Renal pelvis (tissue), 1 donor: ENCODE measurements at regions not wholly inside any gene's neighbourhood (a gene's known extent, or its start where the extent isn't known, plus 50 kb on each side); places are given as distances from the start of the nearest gene placed in this dataset.
"Not testable (repeated sequence)": the region's sequence is repeated elsewhere in the genome, so short reads cannot be mapped to it uniquely, and the experiment has no call there.

Source experiments
- DNase-seq: peaks from one replicate; pipeline ENCODE4 v3.0.0-alpha.2; 2013

GRCh38 chr2:57707794-57708193, 338.8 kb upstream of the VRK2 start:
- not testable (repeated sequence) for DNase-seq

- DNase-seq: no peak
Observed at GRCh38 chr2:57711991-57712390, 334.6 kb upstream of the VRK2 start.

GRCh38 chr2:57720728-57721627, 325.6 kb upstream of the VRK2 start:
- DNase-seq: peak; percentile 34

GRCh38 chr2:57725337-57725947, 321.2 kb upstream of the VRK2 start:
- DNase-seq: no peak

GRCh38 chr2:57726294-57726693, 320.3 kb upstream of the VRK2 start:
- DNase-seq: no peak

- no peak for DNase-seq
Observed at GRCh38 chr2:57728691-57729090, 317.9 kb upstream of the VRK2 start.

GRCh38 chr2:57733956-57734355, 312.6 kb upstream of the VRK2 start:
- DNase-seq: no peak

GRCh38 chr2:57740891-57741290, 305.7 kb upstream of the VRK2 start:
- no peak for DNase-seq

GRCh38 chr2:57753636-57754035, 293.0 kb upstream of the VRK2 start:
- DNase-seq: no peak

- no peak for DNase-seq
Observed at GRCh38 chr2:57758686-57759085, 287.9 kb upstream of the VRK2 start.

GRCh38 chr2:57759131-57759530, 287.5 kb upstream of the VRK2 start:
- no peak for DNase-seq

GRCh38 chr2:57759822-57760300, 286.7 kb upstream of the VRK2 start:
- DNase-seq: peak; percentile 76

GRCh38 chr2:57760381-57760801, 286.2 kb upstream of the VRK2 start:
- DNase-seq: no peak

GRCh38 chr2:57776916-57777315, 269.7 kb upstream of the VRK2 start:
- no peak for DNase-seq

GRCh38 chr2:57782587-57782986, 264.0 kb upstream of the VRK2 start:
- DNase-seq: no peak

- DNase-seq: no peak
Observed at GRCh38 chr2:57793310-57793709, 253.3 kb upstream of the VRK2 start.

GRCh38 chr2:57796527-57796926, 250.1 kb upstream of the VRK2 start:
- DNase-seq: no peak

- DNase-seq: no peak
Observed at GRCh38 chr2:57798346-57798745, 248.3 kb upstream of the VRK2 start.

- no peak for DNase-seq
Observed at GRCh38 chr2:57802243-57802642, 244.4 kb upstream of the VRK2 start.

GRCh38 chr2:57804971-57805370, 241.6 kb upstream of the VRK2 start:
- DNase-seq: no peak

GRCh38 chr2:57806449-57806968, 240.1 kb upstream of the VRK2 start:
- DNase-seq: no peak

- no peak for DNase-seq
Observed at GRCh38 chr2:57809230-57809629, 237.4 kb upstream of the VRK2 start.

GRCh38 chr2:57821088-57821487, 225.5 kb upstream of the VRK2 start:
- DNase-seq: no peak
